Stimulated activated CD8-positive, alpha-beta memory T cell treated with anti-CD3 and anti-CD28 coated beads, Interleukin-4, amount 100 ng/mL, for 1 hour (primary cell): ENCODE measurements at regions not wholly inside any gene's neighbourhood (a gene's known extent, or its start where the extent isn't known, plus 50 kb on each side); places are given as distances from the start of the nearest gene placed in this dataset.

Experiments
- DNase-seq, 2 donors: peaks; one replicate each; pipeline ENCODE4 v3.0.0-alpha.2; 2020; ENCODE audit warnings: low read depth in 2 of 2, low spot score in 1 of 2

DNA sequence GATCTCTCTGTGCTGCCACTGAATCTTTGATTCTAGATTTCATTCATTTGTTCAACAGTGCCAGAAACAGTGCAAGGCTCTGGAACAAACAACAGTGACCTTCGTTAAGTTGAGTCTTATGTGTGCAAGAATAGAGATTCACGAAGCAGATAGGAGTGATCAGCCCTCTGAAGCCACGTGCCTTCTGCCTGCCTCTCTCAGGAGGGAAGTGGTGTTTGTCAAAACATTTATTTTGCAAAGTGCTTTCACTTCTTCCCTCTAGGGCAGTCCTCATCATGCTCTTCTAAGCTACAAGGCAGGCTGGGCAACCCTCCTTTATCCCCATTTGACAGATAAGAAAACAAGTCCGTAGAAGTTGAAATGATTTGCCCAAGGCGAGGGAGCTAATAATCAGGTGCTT is 204.3 kb downstream of the TFAP2C start:
- no peak for DNase-seq

DNA sequence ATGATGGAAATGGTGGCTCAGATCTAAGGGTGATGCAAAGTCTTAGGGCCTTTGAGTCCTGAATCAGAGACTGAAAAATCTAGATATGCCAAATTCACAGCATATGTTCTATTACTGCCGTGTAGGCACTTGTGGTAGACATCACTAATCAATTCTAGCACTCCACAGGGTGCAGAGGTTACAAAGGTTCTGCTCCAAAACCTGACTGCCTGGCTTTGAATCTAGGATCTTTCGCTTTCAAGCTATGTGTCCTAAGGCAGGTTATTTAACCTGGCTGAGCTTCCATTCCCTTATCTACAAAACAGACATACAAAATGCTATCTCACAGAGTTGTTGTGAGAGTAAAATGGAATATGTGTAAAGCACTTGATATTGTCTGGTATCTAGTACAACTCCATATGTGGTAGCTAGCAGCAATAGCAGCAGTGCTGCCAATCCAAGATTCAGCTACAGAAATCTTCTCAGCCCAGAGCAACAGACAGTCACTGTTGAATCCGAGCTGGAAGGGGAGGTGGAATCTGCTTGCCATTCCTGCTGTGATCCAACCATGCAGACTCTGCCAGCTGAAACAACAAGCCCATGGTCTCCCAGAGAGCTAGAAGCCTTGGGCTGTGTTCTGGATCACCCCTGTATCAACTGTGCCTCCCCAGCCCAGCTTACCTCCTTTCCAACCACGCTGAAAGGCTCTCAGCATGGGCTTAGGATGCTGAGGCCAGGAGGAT is 206.9 kb downstream of the TFAP2C start:
- no peak for DNase-seq

DNA sequence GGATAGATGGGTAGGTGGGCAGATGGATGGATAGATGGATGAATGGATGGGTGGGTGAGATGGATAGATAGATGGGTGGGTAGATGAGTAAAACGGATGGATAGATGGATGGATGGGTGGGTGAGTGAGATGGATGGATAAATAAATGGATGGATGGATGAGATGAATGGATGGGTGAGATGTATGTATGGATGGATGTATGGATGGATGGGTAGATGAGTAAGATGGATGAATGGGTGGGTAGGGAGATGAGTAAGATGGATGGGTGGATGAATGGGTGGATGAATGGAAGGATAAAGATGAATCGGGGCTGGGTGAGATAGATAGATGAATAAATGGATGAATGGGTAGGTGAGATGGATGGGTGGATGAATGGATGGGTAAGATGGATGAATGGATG is 210.1 kb downstream of the TFAP2C start:
- no peak for DNase-seq

DNA sequence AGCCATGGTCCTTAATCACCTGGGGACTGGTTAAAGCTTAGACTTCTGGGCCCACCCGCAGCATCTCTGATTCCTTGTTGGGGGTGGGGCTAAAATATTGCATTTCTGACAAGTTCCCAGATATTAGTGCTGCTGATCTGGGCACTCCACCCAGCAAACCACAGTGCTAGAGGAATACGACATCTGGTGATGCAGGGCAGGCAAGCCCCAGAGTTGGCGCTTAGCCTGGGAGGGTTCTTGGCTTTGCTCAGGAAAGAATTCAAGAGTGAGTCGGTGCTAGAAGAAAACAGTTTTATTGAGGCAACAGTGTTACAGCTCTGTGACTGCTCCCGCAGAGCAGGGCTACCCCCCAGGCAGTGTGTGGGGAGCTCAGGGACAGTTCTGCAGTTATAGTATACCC is 210.7 kb downstream of the TFAP2C start:
- no peak for DNase-seq

DNA sequence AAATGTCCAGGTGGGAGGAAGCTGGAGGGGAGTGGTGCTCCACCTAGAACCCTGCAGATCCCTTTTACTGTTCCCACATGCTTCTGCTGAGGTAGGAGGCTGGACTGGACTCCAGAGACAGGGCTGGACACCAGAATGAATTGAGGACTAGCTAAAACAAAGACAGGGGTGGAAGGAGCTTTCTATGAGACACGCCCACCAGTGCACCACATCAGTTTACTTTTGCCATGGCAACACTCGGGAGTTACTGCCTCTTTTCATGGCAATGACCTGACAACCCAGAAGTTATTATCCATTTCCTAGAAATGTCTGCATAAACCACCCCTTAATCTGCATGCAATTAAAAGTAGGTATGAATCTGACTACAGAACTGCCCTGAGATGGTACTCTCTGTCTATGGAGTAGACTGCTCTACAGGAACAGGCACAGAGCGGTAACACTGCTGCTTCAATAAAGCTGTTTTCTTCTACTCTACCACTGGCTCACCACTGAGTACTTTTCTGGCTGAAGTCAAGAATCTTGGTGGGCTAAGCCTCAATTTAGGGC is 211.7 kb downstream of the TFAP2C start:
- DNase-seq = no peak

DNA sequence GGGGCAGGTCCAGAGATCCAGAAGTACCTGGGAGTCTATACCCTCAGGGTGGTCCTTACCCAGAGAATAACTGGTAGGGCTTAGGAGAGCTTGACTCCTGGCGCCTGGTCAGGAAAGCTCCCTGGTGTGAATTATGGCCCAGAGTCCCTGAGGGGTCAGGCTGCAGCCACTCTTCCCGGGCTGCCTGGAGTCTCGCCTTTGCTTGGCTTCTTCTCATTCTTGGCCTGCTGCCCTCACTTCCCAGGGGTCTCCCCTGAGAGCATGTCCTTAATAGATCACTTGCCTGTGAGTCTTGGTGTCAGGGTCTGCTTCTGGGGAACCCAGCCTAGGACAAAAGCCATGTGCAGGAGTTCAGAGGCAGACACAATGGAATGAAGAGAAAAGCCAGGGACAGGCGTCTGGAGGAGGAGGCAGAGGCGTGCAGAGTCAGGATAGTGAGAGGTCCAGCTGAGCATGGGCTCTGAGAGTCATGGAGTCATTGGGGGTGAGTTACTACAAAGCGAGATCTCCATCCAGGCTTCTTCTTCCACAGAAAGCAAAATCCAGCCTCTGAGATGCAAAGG is 212.3 kb downstream of the TFAP2C start:
- no peak for DNase-seq

DNA sequence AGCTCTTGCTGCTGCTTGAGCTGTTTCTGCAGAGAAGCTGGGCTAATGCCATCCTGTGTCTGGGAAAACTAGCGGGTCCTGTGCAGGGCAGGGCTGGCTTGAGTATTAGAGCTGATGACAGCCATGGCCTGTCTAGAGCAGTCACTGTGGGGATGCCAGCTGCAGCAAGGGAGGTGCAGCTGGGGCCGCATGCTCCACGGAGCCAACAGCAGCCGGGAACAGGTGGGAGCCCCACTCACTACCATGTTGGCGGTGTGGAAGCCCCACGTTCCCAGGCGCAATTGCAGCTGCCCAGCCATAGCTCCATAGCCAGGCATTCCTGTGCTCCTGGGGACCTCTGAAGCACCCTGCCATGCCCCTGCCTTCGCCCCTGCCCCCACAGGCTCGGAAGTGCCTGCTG is 212.9 kb downstream of the TFAP2C start:
- DNase-seq = no peak

DNA sequence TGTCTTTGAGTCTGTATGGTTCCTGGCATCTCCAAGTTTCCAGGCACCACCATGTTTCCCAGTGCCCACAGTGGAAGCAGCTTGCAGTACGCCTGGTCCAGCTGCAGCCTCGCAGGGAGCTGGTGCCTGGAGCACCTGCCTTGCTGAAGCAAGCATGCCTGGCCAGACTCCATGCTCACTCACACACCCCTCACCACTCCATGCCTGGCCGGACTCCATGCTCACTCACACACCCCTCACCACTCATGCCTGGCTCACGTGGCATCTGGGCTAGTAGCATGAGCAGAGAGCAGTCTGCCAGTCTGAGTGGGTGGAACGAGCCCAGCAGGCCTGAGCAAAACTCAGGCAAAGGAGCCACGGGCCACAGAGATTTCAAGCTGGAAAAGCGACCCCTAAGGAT is 214.3 kb downstream of the TFAP2C start:
- DNase-seq = no peak

DNA sequence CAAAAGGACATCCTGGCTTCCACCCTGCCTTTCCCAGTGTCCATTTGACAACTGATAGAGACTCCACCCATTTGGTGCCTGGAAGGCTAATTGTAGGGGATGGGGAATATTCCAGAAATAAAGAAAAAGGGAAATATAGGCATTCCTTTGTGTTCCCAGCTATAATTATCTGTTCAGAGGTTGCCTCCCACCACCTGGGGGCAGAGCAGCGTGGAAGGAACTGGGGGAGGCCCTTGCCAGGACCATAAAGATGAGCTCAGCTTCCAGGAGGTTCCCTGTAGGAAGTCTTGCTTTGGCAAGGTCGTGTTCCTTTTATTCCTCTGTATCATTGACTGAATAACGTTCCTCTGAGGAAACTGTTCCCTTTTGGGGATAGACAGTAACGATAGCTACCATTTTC is 214.7 kb downstream of the TFAP2C start:
- no peak for DNase-seq

DNA sequence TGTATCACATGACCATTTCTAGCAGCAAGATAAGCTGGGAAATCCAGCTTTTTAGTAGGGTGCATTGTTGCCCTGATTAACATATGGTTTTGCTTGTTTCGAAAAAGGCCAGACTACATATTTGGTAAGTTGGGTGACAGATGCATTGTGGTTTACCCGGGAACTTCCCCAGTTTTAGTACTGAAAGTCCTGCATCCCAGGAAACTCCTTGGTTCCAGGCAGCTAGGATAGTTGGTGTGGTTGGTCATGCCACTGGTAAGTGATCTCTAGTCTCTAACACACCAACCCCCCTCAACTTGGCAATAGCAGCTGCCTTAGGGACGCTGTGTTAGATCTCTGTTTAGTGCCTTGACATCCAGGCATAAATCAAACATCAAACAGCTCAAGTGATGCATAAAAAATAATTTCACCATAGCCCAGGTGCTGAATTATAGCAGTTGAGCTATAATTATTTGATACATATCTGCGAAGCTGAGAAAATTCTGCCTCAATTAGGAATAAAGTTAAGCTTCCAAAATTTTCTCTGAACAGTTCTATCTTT is 216.5 kb downstream of the TFAP2C start:
- no peak for DNase-seq

DNA sequence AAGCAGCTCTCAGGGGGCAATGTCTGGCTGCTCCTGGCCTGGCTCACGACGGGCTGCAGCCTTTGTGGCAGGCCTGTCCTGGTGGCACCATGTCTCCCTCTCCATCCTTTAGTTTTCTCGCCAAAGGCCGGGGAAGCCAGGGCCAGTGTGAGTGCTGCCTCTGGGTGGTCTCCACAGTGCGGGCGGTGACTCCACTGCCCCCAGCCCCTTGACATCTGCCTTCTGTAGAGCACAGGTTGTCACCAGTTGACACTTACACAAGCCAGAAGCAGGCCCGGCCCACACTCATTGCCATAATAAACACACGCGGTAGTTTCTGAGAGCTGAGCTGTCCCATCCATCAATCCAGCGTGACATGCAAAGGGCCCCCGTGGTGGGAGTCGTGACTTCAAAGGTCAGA is 219.5 kb downstream of the TFAP2C start:
- no peak for DNase-seq

DNA sequence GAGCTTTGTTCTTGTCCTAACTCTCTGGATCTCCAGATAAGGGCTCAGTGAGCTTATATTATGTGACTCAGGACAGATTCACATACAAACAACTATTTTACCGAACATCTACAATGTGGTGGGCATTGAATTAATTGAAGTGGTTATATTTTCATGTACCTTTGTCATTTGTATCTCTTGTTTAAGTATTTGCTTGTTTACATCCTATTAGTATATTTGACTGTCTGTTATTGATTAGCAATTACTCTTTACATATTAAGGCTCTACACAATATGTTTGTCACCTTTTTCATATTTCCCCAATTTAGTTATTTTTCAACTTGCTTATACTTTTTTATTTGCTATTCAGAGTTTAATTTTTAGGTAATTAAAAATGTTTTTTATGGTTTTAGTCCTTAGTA is 222.4 kb downstream of the TFAP2C start:
- DNase-seq = no peak

DNA sequence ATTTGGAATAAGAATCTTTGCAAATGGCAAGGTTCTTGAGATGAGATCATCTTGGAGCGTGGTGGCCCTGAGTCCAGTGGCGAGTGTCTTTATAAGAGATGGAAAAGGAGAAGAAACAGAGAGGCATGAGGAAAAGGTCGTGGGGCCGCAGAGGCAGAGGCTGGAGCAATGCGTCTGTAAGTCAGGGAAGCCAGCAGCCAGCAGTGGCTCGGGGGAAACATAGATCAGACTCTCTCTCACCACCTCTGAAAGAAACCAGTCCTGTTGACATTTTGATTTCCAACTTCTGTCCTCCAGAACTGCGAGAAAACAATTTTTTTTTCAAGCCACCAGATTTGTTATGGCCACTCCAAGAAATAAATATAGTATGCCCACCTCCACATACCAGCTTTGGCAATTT is 226.6 kb downstream of the TFAP2C start:
- no peak for DNase-seq

DNA sequence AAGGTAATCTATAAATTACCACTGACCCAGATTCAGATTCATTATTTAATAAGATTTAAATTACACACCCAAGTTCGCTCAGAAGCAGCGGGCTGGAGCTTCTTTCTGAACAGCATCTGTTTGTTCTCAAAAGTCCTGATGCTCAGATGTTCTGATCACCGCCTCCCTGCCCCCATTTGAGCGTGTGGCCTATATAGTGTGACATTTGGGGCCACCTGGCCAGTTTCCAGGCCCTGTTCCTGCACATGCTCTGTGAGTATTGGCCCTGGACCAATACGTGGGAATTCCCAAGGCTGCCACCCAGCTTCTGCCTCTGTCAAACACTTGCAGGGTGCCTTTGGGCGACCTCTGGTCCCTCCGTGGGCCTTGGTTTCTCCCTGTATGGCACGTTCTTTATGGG is 228.8 kb downstream of the TFAP2C start:
- DNase-seq = no peak

DNA sequence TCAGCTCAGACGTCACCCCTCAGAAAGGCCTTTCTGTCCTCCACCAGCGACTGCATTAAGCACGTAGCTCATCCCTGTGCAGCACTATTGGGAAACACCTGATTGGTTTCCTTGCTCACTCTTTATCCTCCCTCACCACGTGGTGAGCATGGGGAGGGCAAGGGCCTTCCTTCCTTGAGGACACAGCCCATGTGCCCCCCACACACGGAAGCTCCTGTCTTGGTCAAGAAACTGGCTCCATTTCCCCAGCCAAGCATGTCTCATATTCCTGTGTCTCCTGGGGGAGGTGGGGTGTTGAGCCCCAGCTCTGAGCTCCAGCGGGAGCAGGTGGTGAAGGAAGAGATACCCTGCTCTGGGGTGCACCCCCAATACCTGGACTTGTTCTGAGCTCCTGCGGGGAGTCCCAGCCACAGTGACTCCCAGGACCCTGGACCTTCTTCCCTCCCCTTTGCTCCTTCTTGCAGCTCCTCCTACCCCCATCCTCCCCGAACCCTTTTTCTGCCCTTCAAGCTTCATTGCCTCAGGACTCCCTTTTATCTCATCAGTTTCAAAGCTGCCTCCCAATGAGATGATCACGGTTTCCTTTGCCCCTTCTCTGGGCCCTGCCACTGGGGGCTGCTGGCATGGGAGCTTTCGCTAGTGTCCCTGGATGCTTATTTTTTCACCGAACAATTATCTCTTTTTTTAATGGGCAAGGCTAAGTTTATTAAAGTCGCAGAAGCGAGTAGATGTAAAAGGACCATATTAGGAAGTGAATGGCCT is 230.1 kb downstream of the TFAP2C start:
- DNase-seq = no peak

DNA sequence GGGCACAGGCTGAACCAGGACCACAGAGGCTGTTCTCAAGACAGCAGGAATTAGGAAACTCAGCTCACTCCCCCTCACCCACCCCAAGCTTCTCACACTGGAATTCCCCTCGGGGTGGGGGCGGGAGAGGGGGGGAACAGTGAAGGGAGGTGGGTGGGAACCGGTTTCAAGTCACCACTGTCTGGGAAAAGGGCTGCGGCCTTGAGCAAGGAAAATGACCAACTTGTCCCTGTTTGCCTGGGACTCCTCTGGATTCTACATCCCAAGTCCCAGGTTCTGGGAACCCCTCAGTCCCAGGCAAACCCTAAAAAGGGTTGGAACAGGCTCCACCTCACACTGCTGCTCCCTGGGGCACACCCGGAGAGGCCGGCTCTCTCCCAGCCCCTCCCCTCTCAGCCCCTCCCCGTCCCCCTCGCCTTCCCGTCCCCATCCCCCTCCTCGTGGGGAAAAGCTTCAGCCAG is 230.7 kb downstream of the TFAP2C start:
- DNase-seq = no peak

DNA sequence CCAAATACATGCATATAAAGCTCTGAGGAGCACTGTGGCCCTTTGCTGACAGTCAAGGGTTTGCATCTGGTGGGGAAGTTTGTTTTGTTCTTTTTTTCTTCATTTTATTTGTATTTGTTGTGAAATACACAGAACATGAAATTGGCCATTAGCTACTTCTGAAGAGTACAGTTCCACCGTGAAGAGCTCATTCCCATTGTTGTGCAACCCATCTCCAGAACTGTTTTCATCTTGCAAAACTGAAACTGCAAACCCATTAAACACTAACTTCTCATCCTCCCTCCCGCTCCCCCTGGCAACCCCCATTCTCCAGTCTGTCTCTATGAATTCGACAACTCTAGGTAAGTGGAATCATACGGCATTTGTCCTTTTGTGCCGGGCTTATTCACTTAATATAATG is 231.3 kb downstream of the TFAP2C start:
- no peak for DNase-seq

DNA sequence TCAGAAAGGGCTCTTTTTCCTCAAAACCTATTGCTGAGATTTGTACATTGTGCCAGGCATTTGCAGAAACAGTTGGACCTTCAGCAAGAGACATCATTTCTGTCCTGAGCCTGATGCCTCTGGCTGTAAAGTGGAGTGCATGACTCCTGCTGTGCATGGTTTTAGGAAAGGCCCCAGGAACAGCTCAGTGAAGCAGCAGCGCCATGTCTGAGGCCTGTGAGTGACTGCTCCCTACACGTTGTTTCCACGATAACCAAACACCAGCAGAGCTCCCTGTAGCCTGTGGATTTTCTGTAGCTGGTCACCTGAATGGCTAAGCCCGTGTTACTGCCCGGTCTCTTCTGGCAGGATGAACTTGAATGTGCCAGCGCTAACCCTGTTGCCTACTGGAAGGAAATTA is 232.5 kb downstream of the TFAP2C start:
- no peak for DNase-seq

DNA sequence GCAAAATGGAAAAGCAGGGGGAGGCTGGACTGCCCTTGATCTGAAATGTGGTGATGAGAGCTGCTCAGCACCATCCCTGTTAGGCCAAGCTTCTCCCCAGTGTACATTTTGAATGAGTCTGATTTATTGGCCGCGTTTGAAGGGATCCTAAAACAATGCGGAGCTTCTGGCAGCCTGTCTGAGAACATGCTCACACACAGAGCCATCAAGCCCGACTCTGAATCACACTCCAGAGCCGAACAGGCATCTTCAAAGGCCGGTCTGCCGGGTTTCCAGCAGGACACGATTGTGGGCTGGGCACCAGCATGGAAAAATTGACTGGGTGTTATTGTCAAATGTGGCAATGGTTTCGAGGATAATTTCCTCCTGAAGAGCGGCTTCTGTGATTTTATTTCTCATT is 235.9 kb downstream of the TFAP2C start:
- DNase-seq = no peak

DNA sequence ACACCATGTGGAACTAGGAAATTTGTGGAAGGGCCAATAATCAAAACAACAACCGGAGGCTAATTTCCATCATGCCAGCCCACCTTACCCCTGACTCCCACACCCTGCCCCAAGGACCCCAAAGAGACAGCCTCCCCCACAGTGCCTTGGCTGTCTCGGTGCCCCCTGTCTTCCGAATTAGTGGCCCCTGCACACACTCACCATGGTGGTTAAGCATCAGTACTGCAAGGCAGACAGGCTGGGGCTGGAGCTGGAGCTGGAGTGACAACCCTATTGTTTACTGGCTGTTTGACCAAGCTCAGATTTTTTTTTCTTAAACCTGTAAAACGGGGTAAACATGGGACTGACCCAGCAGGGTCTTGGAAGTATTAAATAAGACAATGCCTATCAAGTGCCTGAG is 238.0 kb downstream of the TFAP2C start:
- DNase-seq = no peak

DNA sequence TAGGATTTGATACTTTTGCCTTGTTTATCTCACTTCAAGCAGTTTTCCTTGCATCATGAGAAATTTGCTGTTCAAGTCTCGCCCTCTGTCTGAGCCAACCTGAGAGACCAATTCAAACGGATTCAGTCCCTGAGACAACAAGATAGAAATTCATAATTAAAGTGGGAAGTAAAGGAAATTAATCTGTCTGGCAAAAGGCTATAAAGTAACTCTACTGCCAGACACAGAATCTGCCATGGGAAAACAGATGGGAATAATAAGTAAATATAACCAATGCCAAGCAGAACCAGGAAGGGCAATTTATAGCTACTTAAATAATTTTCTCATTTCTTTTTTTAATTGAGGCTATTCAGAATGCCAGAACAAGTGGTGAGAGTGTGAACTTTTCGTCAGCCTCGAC is 239.6 kb downstream of the TFAP2C start:
- DNase-seq = no peak

DNA sequence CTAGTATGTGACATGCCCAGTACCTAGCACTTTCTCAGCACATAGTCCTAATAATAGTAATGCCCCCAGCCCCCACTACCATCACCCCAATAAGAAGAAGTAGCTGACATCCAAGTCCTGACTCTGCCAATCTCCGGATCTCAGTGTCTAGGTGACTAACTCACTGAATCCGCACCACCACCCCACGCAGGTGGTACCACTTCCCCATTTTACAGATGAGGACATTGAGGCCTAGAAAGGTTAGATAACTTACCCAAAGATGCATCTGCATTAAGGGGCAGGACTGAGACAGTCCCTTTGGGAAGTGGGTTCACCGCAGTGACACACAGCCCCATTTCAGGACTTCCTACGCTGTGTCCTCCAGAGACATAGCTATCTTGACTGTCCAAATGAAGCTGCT is 241.2 kb downstream of the TFAP2C start:
- DNase-seq = no peak
